ENCODE measurements at regions not wholly inside any gene's neighbourhood (a gene's known extent, or its start where the extent isn't known, plus 50 kb on each side); places are given as distances from the start of the nearest gene placed in this dataset.

DNA sequence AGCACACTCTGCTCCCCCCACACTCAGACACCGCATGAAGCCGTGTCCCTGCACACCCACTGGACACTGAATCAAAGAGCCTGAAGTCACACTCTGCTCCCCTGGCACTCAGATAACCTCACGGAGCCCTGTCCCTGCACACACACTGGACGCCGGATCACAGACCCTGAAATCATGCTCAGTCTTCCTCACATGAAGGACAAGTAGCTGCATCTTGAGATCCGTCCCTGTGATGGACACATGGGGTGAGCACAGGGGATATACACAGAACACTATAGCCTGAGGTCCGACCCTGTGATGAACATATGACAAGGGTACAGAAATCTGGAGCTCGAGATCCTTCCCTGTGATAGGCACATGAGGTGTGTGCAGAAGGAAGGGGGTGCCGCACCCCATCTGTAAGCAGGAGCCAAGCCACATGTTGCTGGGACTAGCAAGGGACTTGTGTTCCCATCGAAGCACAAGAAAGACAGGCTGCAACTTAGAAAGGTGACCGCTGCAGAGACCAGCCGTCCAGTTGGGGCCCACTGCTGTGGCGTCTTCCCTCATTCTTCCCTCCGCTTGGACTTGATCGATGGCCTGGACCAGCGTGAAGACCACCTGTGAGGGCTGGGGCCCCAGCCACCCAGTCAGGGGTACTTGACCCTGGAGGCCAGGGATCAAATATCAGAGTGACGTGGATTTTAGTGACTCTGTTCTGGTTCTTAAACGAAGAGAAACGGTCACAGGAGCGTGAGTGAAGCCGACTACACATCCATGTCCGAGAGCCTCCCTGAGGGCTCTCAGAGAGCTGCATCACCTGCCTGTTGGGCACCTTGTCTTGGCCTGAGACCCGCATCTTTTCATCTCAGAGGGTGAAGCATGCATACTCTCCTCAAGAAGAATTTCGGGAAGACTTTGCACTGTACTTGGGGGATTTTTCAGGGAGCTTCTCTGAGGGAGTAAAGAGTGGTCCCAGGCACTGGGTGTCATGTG is 391.7 kb upstream of the SALL3 start:
- Histone ChIP-seq H3K36me3 (ENCODE audit: insufficient read depth, low read depth, low read length) (no peaks in the 10 kb centered on the region), H3K4me1 (ENCODE audit: insufficient read depth, low read length) (peaks cover 13% of the 10 kb centered on the region; the same call in 1 of the 2 replicates), H3K9ac (ENCODE audit: low read depth, low read length) (no peak overlapping the region), H3K27ac (ENCODE audit: low read length) (no peak overlapping the region), H3K9me3 (ENCODE audit: insufficient read depth, low read depth, low read length) (no peaks in the 10 kb centered on the region), H3K27me3 (ENCODE audit: insufficient read depth, low read length) (no peaks in the 10 kb centered on the region), H3K4me3 (ENCODE audit: low read length) (no peak overlapping the region)

DNA sequence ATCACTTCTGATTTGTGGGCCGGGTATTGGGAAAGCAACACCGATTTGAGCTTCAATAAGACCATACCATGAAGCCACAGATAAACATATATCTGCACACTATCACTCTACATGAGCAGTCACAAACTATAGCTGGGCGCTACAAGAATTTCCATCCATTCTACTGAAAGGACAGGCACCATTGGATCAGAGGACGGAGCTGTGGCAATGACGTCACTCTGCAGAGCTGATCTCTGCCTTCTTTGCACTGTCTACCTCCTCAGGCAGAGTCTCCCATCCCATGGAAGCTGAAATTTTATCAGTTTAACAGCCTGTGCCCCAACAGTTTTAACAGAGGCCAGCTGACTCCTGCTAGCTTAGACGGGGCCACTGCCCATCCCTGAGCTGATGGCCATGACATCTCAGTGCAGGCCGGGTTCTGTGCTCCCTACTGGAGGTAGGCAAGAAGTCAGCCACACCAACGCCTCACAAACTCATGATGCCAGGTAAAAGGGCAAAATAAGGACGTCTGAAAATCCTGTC is 389.6 kb upstream of the SALL3 start:
- peaks cover 11% of the 10 kb centered on the region; the same call in 1 of the 2 replicates for H3K9me3 ChIP-seq (ENCODE audit: insufficient read depth, low read depth, low read length)
- peaks cover 13% of the 10 kb centered on the region; the same call in 1 of the 2 replicates for H3K4me1 ChIP-seq (ENCODE audit: insufficient read depth, low read length)
- no peaks in the 10 kb centered on the region for H3K36me3 ChIP-seq (ENCODE audit: insufficient read depth, low read depth, low read length)
- H3K4me3 ChIP-seq (ENCODE audit: low read length): no peak overlapping the region
- H3K9ac ChIP-seq (ENCODE audit: low read depth, low read length): no peak overlapping the region
- no peaks in the 10 kb centered on the region for H3K27me3 ChIP-seq (ENCODE audit: insufficient read depth, low read length)
- H3K27ac ChIP-seq (ENCODE audit: low read length): no peak overlapping the region

DNA sequence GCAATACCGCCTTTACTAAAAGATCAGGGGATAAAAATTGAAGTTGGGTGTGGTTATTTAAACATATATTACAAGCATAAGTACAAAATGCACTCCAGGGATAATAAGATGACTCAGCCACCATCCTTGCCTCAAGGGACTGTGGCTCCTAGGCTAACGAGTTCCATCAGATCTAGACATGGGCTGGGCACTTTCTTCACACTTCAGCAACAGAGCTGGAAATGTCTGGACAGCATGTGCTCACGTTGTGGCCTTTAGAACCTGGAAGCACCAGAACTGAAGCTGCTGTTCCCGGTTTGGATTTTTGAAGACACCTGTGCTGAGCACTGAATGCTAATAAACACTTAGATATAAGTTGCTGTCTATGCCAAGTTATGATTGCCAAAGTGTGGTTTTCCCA is 384.2 kb upstream of the SALL3 start:
- Histone ChIP-seq H3K4me3 (ENCODE audit: low read length) (no peak overlapping the region), H3K9me3 (ENCODE audit: insufficient read depth, low read depth, low read length) (peaks cover 11% of the 10 kb centered on the region; the same call in 1 of the 2 replicates), H3K4me1 (ENCODE audit: insufficient read depth, low read length) (peaks cover 13% of the 10 kb centered on the region; the same call in 1 of the 2 replicates), H3K36me3 (ENCODE audit: insufficient read depth, low read depth, low read length) (no peaks in the 10 kb centered on the region), H3K9ac (ENCODE audit: low read depth, low read length) (no peak overlapping the region), H3K27ac (ENCODE audit: low read length) (no peak overlapping the region), H3K27me3 (ENCODE audit: insufficient read depth, low read length) (no peaks in the 10 kb centered on the region)

DNA sequence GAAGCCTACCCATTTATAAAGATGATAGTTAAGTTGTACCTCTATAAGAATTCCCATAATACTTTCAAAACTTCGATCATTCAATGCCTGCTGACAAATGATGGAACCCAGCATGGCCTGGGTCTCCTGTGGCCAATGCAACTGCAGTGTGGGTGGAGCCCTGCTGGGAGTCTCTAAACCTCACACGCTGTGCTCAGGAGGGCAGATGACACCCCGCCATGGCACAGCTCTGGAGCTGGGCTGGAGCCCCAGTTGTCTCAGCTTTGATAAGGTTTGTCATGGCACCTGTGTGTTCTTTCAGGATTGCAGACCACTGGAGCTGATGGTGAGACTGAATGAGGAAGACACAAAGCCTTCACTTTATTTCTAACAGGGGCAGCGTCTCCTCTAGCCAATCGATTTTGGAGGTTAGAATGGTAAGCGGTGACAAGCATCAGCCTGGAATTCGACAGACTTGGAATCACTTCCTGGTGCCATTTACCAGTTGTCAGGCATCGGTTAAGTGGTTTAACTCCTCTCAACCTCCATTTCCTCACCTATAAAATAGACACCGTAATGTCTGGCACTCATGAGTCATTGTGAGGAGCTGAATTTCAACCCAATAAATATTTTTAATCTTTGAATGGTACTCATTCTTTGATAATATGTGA is 383.6 kb upstream of the SALL3 start:
- Histone ChIP-seq H3K4me3 (ENCODE audit: low read length) (no peak overlapping the region), H3K27me3 (ENCODE audit: insufficient read depth, low read length) (no peaks in the 10 kb centered on the region), H3K9me3 (ENCODE audit: insufficient read depth, low read depth, low read length) (peaks cover 11% of the 10 kb centered on the region; the same call in 1 of the 2 replicates), H3K27ac (ENCODE audit: low read length) (no peak overlapping the region), H3K9ac (ENCODE audit: low read depth, low read length) (no peak overlapping the region), H3K4me1 (ENCODE audit: insufficient read depth, low read length) (peaks cover 13% of the 10 kb centered on the region; the same call in 1 of the 2 replicates), H3K36me3 (ENCODE audit: insufficient read depth, low read depth, low read length) (no peaks in the 10 kb centered on the region)

DNA sequence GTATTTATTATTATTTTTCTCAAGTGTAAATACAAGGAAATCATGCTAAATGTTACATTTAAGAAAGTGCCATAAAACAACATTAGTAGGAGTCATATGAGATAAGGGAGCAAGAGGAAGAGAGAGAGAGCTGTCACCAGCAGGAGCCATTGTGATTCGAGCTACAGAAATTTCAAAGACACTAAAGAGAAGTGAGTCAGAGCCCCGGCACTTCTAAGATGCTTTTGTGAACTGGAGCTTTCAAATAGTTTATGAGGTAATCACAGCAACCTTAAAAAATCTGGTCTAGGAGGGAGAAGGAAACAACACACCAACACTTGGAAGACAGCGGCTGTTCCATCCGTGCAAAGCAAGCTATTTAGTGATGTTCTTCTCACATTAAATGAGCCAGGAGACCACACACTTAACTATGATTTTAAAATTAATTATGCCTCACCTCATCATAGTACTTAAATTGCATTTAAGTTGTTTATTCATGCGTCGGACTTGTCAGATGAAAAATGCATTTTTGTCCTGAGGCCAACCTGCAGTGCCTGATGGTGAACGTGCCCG is 382.7 kb upstream of the SALL3 start:
- Histone ChIP-seq H3K27me3 (ENCODE audit: insufficient read depth, low read length) (no peaks in the 10 kb centered on the region), H3K4me3 (ENCODE audit: low read length) (no peak overlapping the region), H3K36me3 (ENCODE audit: insufficient read depth, low read depth, low read length) (no peaks in the 10 kb centered on the region), H3K9me3 (ENCODE audit: insufficient read depth, low read depth, low read length) (peaks cover 11% of the 10 kb centered on the region; the same call in 1 of the 2 replicates), H3K4me1 (ENCODE audit: insufficient read depth, low read length) (peaks cover 13% of the 10 kb centered on the region; the same call in 1 of the 2 replicates), H3K9ac (ENCODE audit: low read depth, low read length) (no peak overlapping the region), H3K27ac (ENCODE audit: low read length) (no peak overlapping the region)

DNA sequence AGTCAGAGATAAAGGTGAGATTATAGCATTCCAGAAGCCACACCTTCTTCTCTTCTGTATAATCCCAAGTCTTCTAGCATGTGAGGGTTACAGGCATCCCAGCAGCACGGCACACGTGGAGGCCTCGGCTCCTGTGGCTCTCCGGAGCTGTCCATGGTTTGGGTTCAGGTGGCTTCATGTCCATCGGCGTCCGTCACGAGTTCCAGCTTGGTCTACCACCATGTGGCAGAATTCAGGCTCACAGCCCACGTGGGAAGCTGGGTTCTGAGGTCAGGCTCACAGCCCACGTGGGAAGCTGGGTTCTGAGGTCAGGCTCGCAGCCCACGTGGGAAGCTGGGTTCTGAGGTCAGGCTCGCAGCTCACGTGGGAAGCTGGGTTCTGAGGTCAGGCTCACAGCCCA is 378.3 kb upstream of the SALL3 start:
- H3K27me3 ChIP-seq (ENCODE audit: insufficient read depth, low read length): no peaks in the 10 kb centered on the region
- H3K27ac ChIP-seq (ENCODE audit: low read length): no peak overlapping the region
- no peaks in the 10 kb centered on the region for H3K9me3 ChIP-seq (ENCODE audit: insufficient read depth, low read depth, low read length)
- no peak overlapping the region for H3K4me3 ChIP-seq (ENCODE audit: low read length)
- H3K4me1 ChIP-seq (ENCODE audit: insufficient read depth, low read length): peaks cover 9% of the 10 kb centered on the region; the same call in 1 of the 2 replicates
- no peak overlapping the region for H3K9ac ChIP-seq (ENCODE audit: low read depth, low read length)
- no peaks in the 10 kb centered on the region for H3K36me3 ChIP-seq (ENCODE audit: insufficient read depth, low read depth, low read length)

DNA sequence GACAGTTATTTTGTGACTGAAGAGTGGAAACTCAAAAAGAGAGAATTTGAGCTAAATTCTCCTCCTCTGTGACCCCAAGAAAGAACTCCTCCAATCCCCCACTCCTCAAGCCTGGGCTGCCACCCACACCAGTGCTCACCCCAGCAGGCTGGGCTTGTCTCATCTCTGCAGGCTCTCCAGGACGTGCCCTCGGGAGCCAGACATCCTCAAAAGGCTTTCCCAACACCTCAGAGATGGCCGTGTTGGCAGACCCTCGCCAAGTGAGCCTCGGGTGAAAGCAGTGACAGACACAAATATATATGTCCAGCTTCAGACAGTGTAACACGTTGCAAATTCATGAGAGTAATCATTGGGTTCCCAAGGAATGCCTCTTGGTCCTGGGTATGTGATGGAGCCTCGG is 377.7 kb upstream of the SALL3 start:
- no peaks in the 10 kb centered on the region for H3K27me3 ChIP-seq (ENCODE audit: insufficient read depth, low read length)
- H3K4me3 ChIP-seq (ENCODE audit: low read length): no peak overlapping the region
- no peaks in the 10 kb centered on the region for H3K9me3 ChIP-seq (ENCODE audit: insufficient read depth, low read depth, low read length)
- peaks cover 4% of the 10 kb centered on the region; the same call in 1 of the 2 replicates for H3K4me1 ChIP-seq (ENCODE audit: insufficient read depth, low read length)
- H3K9ac ChIP-seq (ENCODE audit: low read depth, low read length): no peak overlapping the region
- H3K36me3 ChIP-seq (ENCODE audit: insufficient read depth, low read depth, low read length): no peaks in the 10 kb centered on the region
- no peak overlapping the region for H3K27ac ChIP-seq (ENCODE audit: low read length)

DNA sequence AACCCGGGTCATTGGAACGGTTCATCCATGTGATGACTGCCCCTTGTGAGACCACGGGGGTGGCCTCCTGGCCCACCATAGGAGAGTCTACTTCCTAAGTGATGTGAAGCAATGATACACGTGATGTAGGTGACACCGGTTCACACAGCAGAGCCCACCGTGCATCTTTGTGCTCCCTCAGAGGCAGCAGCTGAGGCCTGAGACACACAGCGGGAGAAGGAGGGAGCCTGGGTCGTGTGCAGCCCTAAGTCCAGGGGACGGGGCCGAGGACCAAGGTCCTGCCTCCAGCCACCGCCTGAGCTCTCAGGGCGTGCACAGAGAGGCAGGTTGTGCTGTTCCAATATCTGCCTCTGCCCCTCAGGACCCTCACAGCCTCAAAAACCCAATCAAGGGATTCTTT is 377.2 kb upstream of the SALL3 start:
- Histone ChIP-seq H3K4me1 (ENCODE audit: insufficient read depth, low read length) (no peaks in the 10 kb centered on the region), H3K9ac (ENCODE audit: low read depth, low read length) (no peak overlapping the region), H3K4me3 (ENCODE audit: low read length) (no peak overlapping the region), H3K27ac (ENCODE audit: low read length) (no peak overlapping the region), H3K27me3 (ENCODE audit: insufficient read depth, low read length) (no peaks in the 10 kb centered on the region), H3K36me3 (ENCODE audit: insufficient read depth, low read depth, low read length) (no peaks in the 10 kb centered on the region), H3K9me3 (ENCODE audit: insufficient read depth, low read depth, low read length) (no peaks in the 10 kb centered on the region)

DNA sequence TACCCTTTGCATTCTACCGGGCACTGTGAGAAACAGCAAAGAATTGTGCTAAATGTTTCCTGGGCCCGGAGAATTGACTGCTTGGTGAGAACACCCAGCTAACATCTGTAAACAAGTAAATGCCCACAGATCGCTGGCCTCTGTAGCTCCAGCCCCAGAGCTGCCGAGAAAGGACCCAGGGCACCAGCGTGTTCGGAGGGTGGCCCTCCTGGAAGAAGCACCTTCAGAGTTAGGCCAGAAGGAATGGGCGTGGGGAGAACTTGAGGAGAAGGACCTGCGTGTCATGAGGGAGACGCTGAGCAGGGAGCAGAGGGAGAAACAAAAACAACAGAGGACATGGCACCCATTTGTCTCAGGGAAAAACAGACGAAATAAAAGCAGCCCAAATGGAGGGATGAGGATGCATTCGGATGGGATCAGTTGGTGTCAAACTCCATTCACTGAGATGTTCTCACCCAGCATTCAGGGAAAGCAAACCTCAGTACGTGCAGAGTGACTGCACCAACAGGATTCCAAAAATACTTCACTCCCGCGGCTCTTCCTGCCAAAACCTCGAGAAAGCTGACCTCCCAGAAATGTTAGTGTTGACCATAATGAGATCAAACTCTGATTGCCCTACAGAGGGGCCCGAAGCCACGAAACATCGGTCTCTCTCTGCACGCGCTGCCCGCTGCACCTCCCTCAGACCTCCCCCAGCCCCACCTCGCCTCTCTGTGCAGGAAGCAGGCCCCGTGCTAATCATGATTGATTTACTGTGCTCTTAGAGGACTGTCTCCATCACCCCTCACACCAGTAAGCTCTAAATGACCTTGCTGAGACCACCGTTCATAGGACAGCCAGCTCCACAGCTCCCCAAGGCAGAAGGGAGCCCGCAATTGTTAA is 376.3 kb upstream of the SALL3 start:
- no peak overlapping the region for H3K4me3 ChIP-seq (ENCODE audit: low read length)
- H3K9me3 ChIP-seq (ENCODE audit: insufficient read depth, low read depth, low read length): no peaks in the 10 kb centered on the region
- H3K27ac ChIP-seq (ENCODE audit: low read length): no peak overlapping the region
- H3K27me3 ChIP-seq (ENCODE audit: insufficient read depth, low read length): no peaks in the 10 kb centered on the region
- no peaks in the 10 kb centered on the region for H3K36me3 ChIP-seq (ENCODE audit: insufficient read depth, low read depth, low read length)
- H3K9ac ChIP-seq (ENCODE audit: low read depth, low read length): no peak overlapping the region
- H3K4me1 ChIP-seq (ENCODE audit: insufficient read depth, low read length): no peaks in the 10 kb centered on the region

DNA sequence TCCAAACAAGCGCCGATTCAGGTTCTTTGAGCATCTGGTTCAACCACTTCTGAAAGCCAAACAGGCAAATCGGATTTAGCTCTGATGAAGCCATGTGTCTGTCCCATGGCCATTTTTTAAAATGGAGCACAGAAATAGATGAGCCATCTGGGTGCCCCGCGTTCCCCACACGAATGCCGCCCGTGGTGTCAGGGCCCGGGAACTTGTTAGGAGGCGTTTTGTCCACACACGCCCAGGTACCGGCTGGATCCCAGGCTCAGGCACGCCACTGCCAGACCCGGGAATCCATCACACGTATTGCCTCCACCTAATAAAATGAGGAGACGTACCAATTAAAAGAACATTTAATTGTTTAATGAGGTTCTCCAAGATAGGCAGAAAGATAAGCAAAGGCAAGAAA is 374.4 kb upstream of the SALL3 start:
- Histone ChIP-seq H3K9ac (ENCODE audit: low read depth, low read length) (no peak overlapping the region), H3K4me3 (ENCODE audit: low read length) (no peak overlapping the region), H3K9me3 (ENCODE audit: insufficient read depth, low read depth, low read length) (no peaks in the 10 kb centered on the region), H3K27me3 (ENCODE audit: insufficient read depth, low read length) (no peaks in the 10 kb centered on the region), H3K27ac (ENCODE audit: low read length) (no peak overlapping the region), H3K4me1 (ENCODE audit: insufficient read depth, low read length) (no peaks in the 10 kb centered on the region), H3K36me3 (ENCODE audit: insufficient read depth, low read depth, low read length) (no peaks in the 10 kb centered on the region)

DNA sequence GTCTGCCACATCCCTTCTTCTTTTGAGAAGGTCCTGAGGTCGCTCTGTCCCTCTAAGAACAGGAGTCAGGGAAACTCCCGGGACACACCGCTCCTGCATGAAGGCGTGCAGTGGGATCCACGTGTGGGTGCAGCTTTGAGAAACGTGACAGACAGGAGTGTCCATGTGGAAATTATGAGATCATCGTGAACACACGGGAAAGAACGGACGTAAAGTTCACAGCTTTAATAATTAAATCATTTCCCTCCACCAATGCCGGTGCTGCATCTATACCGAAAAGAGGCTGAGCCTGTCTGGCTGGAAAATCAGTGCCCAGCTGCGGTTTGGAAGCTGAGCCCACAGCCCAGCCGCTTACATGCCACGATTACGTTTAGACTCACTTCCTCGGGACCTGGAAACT is 372.4 kb upstream of the SALL3 start:
- H3K27ac ChIP-seq (ENCODE audit: low read length): no peak overlapping the region

More for the DNA sequence above, 372.4 kb upstream of the SALL3 start:
- no peak overlapping the region for H3K4me3 ChIP-seq (ENCODE audit: low read length)
- H3K27me3 ChIP-seq (ENCODE audit: insufficient read depth, low read length): no peaks in the 10 kb centered on the region
- no peak overlapping the region for H3K9ac ChIP-seq (ENCODE audit: low read depth, low read length)
- H3K4me1 ChIP-seq (ENCODE audit: insufficient read depth, low read length): no peaks in the 10 kb centered on the region
- no peaks in the 10 kb centered on the region for H3K9me3 ChIP-seq (ENCODE audit: insufficient read depth, low read depth, low read length)
- H3K36me3 ChIP-seq (ENCODE audit: insufficient read depth, low read depth, low read length): no peaks in the 10 kb centered on the region
